ENCODE measurements at regions not wholly inside any gene's neighbourhood (a gene's known extent, or its start where the extent isn't known, plus 50 kb on each side); places are given as distances from the start of the nearest gene placed in this dataset.

GRCh38 chr6:165952514-165952913, 215.1 kb downstream of the TBXT start:
- no peak for DNase-seq (ENCODE audit: low spot score)

DNA sequence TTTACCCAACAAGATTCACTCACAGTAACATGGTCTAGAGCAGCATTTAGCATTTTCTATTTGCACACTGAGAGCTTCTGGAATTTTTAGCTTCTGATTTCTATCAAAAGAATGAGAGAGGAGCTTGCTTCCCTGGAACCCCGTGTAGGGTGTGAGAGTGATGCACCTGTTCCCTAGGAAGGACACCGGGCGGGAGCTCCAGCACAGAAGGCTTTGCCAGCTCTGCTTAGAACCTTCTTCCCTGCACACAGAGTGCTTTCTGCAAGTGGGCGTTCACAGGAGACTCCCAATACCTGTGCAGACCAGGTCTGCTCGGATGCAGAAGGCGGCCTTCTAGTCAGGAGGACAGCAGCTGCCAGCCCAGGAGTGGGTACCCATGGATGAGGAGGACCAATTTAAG, 217.3 kb downstream of the TBXT start:
- no peak for DNase-seq (ENCODE audit: low spot score)

- no peak for DNase-seq (ENCODE audit: low spot score)
These were observed 218.3 kb downstream of the TBXT start for GRCh38 chr6:165949324-165949723.

GRCh38 chr6:165944002-165944466, 223.6 kb downstream of the TBXT start:
- DNase-seq (ENCODE audit: low spot score) = no peak

DNA sequence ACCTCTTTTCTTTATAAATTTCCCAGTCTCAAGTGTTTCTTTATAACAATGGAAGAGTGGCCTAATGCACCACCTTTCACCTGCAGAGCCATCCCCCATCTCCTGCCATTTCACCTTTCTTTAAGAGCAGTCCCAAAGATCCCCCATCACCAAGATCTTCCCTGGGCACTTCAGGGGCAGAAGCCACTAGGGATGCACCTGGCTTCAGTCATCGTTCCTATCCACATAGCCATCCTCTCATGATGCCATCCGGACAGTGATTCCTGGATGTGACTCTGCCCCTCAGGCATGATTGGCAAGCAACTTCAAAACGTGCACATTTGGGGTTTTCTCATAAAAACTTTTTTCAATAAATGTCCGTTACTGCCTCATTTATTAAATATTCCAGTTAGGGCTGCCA, 225.9 kb downstream of the TBXT start:
- no peak for DNase-seq (ENCODE audit: low spot score)

GRCh38 chr6:165941249-165941775, 226.3 kb downstream of the TBXT start:
- no peak for DNase-seq (ENCODE audit: low spot score)

DNA sequence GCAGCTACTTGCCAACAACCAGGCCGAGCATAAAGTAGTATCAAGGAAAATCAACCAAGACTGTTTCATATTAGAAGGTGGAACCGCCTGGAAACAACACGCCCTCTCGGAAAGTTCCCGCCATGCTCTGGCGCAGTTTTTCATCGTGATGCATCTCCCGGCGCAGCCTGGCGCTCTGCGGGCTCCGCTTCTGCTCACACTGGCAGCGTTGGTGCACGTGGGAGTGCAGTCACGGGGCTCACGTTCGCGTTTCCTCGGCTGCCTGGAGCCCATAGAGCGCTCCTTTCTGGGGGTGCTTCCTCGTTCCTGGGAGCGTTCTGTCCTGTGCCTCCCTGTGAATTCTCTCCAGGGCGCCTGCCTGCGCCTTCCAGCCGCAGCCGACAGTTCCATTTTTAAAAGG, 227.3 kb downstream of the TBXT start:
- DNase-seq (ENCODE audit: low spot score) = no peak

DNA sequence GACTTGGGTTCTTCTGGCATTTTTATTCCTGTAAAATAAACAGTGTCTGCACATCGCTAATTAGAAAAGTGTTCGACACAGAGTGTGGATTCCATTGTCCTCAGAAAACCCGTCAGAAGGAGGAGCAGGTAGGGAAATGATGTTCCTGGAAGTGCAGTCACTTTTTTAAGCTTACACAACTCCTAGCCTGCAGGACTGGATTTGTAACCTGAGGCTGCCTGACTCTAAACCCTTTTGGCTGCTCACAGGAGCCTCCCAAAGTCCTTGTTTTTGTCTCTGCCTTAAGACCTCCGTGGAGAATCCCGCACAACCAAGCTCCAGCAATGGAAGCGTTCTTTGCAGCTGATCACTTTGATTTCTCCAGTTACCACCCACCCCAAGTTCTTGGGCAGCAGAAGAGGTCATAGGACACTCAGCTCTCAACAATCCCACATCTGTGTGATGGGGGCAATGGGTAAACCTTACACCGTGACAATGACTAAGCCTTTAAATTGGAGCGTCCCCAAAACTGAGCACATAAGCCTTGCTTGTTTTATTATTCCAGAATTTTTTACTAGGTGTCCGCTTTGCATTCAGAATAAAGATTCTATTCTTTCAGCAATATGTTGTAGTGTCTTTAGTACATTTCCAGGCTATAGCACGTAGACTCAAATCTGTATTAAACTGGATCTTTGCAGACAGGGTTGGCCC, 227.9 kb downstream of the TBXT start:
- no peak for DNase-seq (ENCODE audit: low spot score)

GRCh38 chr6:165939047-165939446, 228.6 kb downstream of the TBXT start:
- DNase-seq (ENCODE audit: low spot score) = no peak

DNA sequence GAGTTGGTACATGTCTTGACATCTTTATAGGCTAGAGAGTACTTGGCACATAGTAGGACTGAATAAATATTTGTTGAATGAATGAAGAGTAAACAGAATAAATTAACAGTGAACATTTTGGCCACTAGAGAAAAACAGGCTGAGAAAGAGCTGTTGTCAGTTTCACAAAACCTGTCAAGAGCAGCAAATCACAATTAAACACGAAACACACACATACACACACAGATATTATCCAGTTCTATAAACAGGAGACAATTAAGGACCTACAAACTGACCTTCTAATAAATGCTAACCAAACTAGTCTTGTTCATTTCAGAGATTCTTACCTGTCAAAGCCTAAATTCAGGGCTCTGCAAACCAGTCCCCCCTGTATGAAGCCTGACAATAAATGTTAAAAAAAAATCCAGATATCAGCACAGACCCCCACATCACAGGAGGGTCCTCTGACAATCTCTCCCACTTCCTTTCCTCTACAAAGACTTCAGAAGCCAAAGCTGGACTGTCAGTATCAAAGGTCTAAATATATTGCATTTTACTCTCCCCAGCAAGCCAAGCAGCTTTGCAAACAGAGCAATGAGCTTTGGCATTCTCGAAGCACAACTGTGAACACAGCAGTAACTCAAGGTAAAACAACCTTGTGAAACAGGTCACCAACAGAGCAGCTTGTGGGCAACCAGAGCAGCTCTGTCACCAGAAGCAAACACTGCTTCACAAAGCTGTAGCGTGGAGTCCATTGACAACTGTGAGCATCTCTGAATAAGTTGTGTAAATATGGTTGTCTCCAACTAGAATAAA, 229.9 kb downstream of the TBXT start:
- DNase-seq (ENCODE audit: low spot score) = no peak

DNA sequence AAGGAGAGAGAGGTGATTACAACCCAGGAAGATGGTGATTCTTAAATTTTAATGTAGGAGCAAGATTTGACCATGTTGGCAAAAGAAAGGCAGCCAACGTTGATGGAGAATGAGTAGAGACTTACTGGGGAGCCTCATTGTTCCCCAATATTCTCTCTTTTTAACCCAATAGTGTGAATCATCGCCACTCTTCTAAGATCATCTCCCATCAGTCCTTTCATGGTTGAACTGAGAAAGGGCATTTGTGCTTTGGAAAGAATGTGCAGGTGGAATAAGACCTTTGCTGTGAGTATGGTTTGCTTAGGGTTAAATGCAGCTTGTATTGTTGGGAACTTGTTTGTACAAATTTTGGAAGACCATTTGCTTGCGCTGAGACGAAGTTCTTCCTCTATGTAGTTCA, 231.0 kb downstream of the TBXT start:
- DNase-seq (ENCODE audit: low spot score) = no peak

DNA sequence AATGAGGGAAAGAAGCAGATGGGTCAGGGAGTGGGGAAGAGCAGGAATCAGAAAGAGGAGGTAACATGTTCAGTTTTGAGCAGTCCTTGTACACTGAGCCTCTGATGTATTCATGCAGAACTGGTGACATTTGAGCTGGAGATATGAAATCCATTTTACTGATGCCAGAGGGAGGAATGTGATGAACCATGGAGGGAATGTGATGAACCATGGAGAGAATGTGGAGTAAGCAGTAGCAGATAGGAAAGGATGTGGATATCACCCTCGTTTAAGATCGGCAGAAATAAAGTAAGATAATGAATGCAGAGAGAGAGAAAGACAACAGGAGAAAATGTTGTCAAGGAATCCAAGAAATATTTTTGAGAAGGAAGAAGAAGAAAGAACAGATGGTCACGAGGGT, 231.6 kb downstream of the TBXT start:
- DNase-seq (ENCODE audit: low spot score) = no peak

- DNase-seq (ENCODE audit: low spot score) = no peak
These were observed 236.0 kb downstream of the TBXT start for GRCh38 chr6:165931675-165932074.

DNA sequence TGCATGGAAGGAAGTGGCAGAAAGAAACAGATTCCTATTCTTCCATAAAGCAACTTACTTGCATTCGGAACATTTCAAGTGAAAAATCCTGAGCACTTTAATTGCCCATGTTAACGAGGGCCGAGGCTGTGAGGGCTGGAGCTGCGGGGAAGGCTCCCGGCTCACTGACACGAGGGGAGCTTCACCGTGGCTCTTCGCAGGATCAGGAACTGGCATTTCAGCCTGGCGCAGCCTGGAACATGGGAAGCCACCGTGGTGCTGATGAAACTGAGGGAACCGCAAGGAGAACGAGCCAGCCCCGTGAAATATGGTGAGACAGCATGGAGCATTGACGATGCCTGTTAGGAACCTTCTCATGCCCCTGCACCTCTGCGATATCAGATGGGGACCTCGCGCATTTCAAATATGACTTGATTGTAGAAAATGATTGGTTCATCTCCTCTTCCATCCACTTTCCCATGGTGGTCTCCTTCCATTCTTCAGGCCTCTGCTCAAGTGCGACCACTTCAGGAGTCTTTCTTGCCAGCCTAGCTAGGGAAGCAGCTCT, 236.9 kb downstream of the TBXT start:
- no peak for DNase-seq (ENCODE audit: low spot score)

GRCh38 chr6:165929607-165930006, 238.0 kb downstream of the TBXT start:
- no peak for DNase-seq (ENCODE audit: low spot score)

- no peak for DNase-seq (ENCODE audit: low spot score)
These were observed 241.3 kb downstream of the TBXT start for GRCh38 chr6:165926378-165926777.

DNA sequence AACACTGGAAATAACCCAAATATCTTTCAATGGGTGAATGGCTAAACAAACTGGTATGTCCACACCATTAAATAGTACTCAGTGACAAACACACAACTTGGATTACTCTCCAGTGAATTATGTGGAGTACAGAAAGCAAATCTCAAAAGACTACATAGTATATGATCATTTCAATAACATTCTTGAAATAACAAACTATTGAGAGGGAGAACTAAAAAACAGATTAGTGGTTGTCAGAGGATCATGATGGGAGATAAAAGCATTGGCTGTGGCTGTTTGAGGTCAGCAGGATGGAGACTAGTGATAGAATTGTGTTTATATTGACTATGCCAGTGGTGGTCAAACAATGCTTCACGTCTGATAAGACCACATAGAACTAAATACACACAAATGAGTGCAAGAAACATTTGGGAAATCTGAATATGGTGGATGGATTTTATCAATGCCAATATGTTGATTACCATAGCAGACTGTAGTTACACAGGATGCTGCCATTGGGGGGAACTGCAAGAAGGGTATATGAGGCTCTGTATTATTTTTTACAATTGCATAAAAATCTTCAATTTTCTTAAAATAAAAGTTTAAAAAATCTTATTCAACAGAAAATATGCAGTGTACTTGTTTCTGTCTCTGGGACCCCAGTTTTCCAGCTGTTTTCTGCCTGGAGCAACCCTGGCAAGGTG, 242.0 kb downstream of the TBXT start:
- DNase-seq (ENCODE audit: low spot score) = no peak

DNA sequence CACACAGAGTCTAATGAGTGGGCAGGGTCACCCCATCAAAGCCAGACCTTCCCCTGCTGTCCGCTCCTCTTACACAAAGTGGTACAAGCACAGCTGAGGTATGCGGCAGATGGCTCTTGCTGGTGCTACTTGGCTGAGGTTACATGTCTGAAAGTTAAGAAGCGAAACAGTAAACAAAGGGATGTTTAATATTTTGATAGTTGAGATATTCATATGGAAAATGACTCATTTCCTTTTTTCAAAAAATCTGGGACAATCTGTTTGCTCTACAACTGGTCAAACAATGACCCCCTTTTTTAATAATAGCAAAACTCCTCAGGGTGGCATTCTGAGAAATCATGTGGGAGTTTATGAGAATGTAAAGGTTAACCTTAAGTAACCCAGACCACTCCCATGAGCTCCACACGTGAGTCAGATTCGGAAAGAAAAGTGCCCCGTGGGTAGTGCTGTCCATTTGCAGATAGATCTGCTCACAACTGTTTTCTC, 245.3 kb downstream of the TBXT start:
- DNase-seq (ENCODE audit: low spot score) = no peak

- DNase-seq (ENCODE audit: low spot score) = no peak
These were observed 246.6 kb downstream of the TBXT start for GRCh38 chr6:165920896-165921671.

- DNase-seq (ENCODE audit: low spot score) = no peak
These were observed 250.1 kb downstream of the TBXT start for GRCh38 chr6:165917576-165917975.

DNA sequence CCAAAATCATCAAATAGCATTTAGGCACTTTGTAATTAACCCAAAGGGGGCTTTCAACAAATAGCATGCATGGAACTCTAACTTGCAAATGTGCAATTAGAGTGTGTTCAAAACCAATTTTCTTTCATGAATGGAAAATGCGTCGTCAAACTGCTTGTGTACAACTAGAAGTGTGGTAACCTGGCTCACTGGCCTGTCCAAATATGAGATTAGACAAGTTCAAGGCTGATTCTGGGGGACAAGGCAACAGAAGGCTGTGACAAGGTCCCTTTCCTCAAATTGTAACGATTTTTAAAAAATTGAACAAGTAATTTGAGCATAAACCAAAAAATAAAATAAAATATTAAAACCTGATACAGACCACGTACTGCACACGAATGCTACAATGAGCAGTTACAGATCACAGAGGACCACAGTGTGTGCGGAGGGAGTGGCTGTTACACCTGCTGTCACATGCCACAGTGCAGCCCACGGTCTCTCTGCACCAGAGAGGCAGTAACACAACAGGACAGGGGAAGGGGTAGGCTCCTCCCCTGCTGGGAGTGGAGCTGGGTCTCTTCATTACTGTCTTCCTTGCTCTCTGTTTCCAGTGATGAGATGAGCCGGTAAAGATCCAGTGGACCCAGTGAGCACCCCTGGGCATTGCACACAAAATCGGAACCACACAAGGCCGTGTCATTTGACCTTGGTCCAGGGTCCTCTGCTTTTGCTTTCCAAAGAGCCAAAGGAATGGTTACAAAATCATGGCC, 252.2 kb upstream of the PDE10A start:
- DNase-seq (ENCODE audit: low spot score) = no peak

Data from NAMALWA (cell line).